ENCODE measurements at regions not wholly inside any gene's neighbourhood (a gene's known extent, or its start where the extent isn't known, plus 50 kb on each side); places are given as distances from the start of the nearest gene placed in this dataset.

GRCh38 chr5:173420108-173420507, 91.9 kb upstream of the STC2 start:
- peak overlapping the region; percentile 8 for H3K27ac ChIP-seq (replicated peaks)
- H3K9me3 ChIP-seq (replicated peaks) = peaks cover 36% of the 10 kb centered on the region
- intact Hi-C loops (cut with micrococcal nuclease) = no loop called here
- no peak for DNase-seq
- H3K36me3 ChIP-seq = no peaks in the 10 kb centered on the region
- TF ChIP-seq CTCF (IDR thresholded peaks at IDR 0.05; ENCODE audit: borderline replicate concordance) = no peak
- H3K27me3 ChIP-seq (ENCODE audit: low read depth) = no peaks in the 10 kb centered on the region
- H3K4me3 ChIP-seq = no peak overlapping the region
- H3K4me1 ChIP-seq = no peaks in the 10 kb centered on the region

GRCh38 chr5:173413471-173413982, 85.3 kb upstream of the STC2 start:
- no peak for TF ChIP-seq CTCF (IDR thresholded peaks at IDR 0.05; ENCODE audit: borderline replicate concordance)
- Histone ChIP-seq H3K9me3 (replicated peaks) (peaks cover 8% of the 10 kb centered on the region), H3K27me3 (ENCODE audit: low read depth) (no peaks in the 10 kb centered on the region), H3K4me1 (no peaks in the 10 kb centered on the region), H3K36me3 (no peaks in the 10 kb centered on the region), H3K27ac (replicated peaks) (no peak overlapping the region), H3K4me3 (no peak overlapping the region)
- no peak for DNase-seq
- intact Hi-C loops (cut with micrococcal nuclease) = no loop called here

- no peak overlapping the region for H3K4me3 ChIP-seq
- no peaks in the 10 kb centered on the region for H3K27me3 ChIP-seq (ENCODE audit: low read depth)
- intact Hi-C loops (cut with micrococcal nuclease) = no loop called here
Observed at GRCh38 chr5:173412566-173412965, 84.4 kb upstream of the STC2 start.

GRCh38 chr5:173411791-173412555, 83.8 kb upstream of the STC2 start:
- Histone ChIP-seq H3K4me3 (no peak overlapping the region), H3K36me3 (no peaks in the 10 kb centered on the region), H3K27ac (replicated peaks) (no peak overlapping the region), H3K4me1 (no peaks in the 10 kb centered on the region), H3K9me3 (replicated peaks) (no peaks in the 10 kb centered on the region), H3K27me3 (ENCODE audit: low read depth) (no peaks in the 10 kb centered on the region)
- no peak for DNase-seq
- TF ChIP-seq CTCF (IDR thresholded peaks at IDR 0.05; ENCODE audit: borderline replicate concordance) = no peak
- intact Hi-C loops (cut with micrococcal nuclease) = no loop called here

More at GRCh38 chr5:173412566-173412965, 84.4 kb upstream of the STC2 start:
- H3K36me3 ChIP-seq = no peaks in the 10 kb centered on the region
- no peaks in the 10 kb centered on the region for H3K4me1 ChIP-seq
- H3K9me3 ChIP-seq (replicated peaks) = no peaks in the 10 kb centered on the region
- H3K27ac ChIP-seq (replicated peaks) = no peak overlapping the region
- no peak for DNase-seq
- no peak for TF ChIP-seq CTCF (IDR thresholded peaks at IDR 0.05; ENCODE audit: borderline replicate concordance)

GRCh38 chr5:173410459-173411233, 82.4 kb upstream of the STC2 start:
- Histone ChIP-seq H3K4me3 (no peak overlapping the region), H3K27me3 (ENCODE audit: low read depth) (no peaks in the 10 kb centered on the region), H3K4me1 (no peaks in the 10 kb centered on the region), H3K27ac (replicated peaks) (no peak overlapping the region), H3K36me3 (no peaks in the 10 kb centered on the region), H3K9me3 (replicated peaks) (no peaks in the 10 kb centered on the region)
- intact Hi-C loops (cut with micrococcal nuclease) = no loop called here
- no peak for TF ChIP-seq CTCF (IDR thresholded peaks at IDR 0.05; ENCODE audit: borderline replicate concordance)
- no peak for DNase-seq
